GM12864 (cell line): ENCODE measurements at regions not wholly inside any gene's neighbourhood (a gene's known extent, or its start where the extent isn't known, plus 50 kb on each side); places are given as distances from the start of the nearest gene placed in this dataset.

ENCODE experiments used
- DNase-seq: peaks from one replicate; pipeline ENCODE4 v3.0.0-alpha.2; 2011; ENCODE audit warnings: low read depth
- H3K4me3 ChIP-seq: 2 replicates; pipeline ENCODE4 v1.5.1; 2011; ENCODE audit warnings: mild to moderate bottlenecking, low read depth, low read length, control low read depth
- TF ChIP-seq, protein P1 (sequence below): IDR thresholded peaks from 2 replicates; pipeline ENCODE4 v1.5.1; 2011; ENCODE audit warnings: low read depth, mild to moderate bottlenecking, moderate library complexity, low read length, control low read depth, inconsistent platforms; ENCODE audit errors: missing control alignments

DNA sequence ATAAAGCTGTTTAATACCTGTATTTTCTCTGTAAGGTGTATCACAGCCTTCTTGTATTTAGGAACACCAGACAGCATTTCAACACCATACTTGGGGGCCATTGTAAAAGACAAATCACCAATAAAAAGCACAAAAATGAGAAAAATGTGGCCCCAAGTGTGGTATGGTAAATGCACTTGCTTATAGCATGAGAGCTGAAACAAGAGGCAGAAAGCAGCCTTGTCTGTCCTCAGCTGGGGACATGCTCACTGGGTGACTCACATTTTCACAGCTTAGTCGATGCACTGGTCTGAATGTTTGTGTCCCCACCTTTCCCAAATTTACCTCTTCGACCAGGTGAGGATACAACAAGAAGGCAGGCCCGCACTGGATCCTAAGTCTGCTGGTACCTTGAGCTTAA is 639.7 kb upstream of the AGA start:
- no peak for DNase-seq
- TF ChIP-seq, protein P1, sequence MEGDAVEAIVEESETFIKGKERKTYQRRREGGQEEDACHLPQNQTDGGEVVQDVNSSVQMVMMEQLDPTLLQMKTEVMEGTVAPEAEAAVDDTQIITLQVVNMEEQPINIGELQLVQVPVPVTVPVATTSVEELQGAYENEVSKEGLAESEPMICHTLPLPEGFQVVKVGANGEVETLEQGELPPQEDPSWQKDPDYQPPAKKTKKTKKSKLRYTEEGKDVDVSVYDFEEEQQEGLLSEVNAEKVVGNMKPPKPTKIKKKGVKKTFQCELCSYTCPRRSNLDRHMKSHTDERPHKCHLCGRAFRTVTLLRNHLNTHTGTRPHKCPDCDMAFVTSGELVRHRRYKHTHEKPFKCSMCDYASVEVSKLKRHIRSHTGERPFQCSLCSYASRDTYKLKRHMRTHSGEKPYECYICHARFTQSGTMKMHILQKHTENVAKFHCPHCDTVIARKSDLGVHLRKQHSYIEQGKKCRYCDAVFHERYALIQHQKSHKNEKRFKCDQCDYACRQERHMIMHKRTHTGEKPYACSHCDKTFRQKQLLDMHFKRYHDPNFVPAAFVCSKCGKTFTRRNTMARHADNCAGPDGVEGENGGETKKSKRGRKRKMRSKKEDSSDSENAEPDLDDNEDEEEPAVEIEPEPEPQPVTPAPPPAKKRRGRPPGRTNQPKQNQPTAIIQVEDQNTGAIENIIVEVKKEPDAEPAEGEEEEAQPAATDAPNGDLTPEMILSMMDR: no peak
- H3K4me3 ChIP-seq: no peak overlapping the region

DNA sequence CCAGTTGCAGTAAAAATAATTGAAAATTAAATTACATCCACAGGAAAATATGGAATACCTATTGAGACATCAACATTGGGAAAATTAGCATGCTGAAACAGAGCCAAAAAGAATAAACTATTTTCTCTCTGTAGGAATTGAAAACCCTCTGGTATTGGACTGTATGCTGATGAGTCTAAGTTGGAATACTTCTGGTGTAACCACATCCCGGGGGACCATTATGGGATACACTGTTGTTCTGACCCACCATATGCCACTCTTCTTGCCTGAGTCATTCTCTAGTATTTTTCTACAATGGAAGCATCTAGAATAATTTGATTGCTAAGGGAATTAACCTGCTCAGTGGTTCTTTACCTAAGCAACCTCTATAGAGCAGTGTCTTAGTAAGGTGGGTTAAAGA is 640.7 kb upstream of the AGA start:
- no peak overlapping the region for H3K4me3 ChIP-seq
- TF ChIP-seq, protein P1: no peak
- no peak for DNase-seq

DNA sequence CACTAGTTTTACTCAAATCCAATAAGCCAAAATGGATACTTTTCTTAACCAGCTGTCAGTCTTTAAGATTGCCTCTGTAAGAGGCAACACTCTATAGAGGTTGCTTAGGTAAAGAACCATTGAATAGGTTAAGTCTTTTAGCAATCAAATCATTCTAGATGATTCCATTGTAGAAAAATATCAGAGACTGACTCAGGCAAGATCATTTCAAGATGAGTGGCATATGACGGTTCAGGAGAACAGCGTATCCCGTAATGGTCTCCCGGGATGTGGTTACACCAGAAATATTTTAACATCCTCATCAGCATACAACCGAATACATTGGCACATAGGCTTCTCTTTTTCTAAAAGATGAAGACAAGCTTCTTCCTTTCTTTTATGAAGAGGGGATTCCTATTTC is 641.7 kb upstream of the AGA start:
- TF ChIP-seq, protein P1: no peak
- H3K4me3 ChIP-seq: no peak overlapping the region
- no peak for DNase-seq

DNA sequence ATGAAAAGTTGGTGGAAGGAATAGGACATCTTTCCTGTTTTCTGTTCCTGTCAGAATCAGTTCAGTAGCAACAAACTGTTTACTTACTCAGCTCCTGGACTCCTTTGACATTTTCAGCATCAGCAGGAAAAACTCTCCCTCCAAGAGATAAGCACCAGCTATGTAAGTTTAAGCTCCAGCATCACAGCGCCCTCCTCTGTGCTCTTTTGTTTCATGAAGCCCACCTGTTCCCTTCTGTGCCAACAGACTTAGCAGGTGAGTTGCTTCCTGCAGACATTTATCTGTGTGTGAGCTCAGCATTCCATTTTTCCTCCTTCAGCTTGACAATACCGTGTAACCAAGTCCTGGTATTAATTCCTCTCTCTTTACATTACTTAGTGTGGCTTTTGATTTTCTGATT is 644.1 kb upstream of the AGA start:
- TF ChIP-seq, protein P1: no peak
- no peak overlapping the region for H3K4me3 ChIP-seq
- DNase-seq: no peak

DNA sequence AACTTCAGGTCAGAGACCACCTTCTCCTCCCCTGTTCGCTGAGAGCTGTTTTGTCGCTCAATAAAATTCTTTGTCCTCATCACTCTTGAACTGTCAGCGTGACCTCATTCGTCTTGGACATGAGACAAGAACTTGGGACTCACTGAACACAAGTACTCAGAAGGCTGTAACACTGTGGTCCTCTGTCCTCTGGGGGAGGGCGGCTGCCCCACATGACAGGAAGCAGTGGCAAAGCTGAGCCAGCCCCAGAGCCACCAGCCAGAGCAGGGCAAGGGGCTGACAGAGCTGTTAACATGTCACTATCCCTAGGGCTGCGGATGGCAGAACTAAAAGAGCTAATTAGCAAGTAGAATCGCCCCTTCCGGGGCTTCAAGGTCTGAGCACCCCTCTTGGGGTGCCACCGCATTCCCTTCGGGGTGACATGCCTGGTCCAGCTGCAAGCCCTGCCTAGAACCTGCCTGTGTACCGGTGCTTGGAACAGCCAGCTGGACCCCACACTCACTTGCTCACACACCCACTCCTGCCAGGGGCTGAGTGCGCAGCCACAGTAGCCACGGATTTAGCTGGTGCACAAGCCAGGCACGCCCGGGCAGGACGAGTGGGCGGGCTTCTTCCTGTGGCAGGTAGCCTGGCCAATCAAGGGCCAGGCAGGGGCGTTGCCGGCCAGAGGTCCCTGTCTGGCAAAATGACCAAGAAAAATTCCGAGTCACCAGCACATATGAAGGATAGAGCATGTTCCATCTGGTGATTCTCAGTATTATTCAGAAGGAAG is 648.6 kb upstream of the AGA start:
- no peak for DNase-seq
- TF ChIP-seq, protein P1: no peak
- H3K4me3 ChIP-seq: no peak overlapping the region

DNA sequence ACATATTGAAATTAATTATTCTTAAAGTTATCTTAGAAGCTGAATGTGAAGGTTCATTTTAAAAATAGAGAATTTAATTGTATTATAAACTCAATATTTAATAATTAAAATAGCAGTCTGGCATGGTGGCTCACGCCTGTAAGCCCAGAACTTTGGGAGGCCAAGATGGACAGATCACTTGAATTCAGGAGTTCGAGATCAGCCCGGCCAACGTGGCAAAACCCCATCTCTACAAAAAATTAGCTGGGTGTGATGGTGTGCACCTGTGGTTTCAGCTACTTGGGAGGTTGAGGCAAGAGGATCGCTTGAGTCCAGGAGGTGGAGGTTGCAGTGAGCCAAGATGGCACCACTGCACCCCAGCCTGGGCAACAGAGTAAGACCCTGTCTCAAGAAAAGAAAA is 659.9 kb upstream of the AGA start:
- TF ChIP-seq, protein P1: no peak
- DNase-seq: no peak
- no peak overlapping the region for H3K4me3 ChIP-seq

DNA sequence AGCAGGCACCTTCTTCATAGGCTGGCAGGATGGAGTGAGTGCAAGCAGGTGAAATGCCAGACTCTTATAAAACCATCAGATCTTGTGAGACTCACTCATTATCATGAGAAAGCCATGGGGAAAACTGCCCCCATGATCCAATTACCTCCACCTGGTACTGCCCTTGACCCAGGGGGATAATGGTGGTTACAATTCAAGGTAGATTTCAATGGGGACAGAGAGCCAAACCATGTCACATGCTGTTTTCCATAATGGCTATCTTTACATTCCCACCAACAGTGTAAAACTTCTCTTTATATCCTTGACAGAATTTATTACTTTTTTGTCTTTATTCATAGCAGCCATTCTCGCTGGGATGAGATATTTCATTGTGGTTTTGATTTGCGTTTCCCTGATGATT is 663.0 kb upstream of the AGA start:
- TF ChIP-seq, protein P1: no peak
- no peak for DNase-seq
- no peak overlapping the region for H3K4me3 ChIP-seq
